ENCODE measurements at regions not wholly inside any gene's neighbourhood (a gene's known extent, or its start where the extent isn't known, plus 50 kb on each side); places are given as distances from the start of the nearest gene placed in this dataset.

DNA sequence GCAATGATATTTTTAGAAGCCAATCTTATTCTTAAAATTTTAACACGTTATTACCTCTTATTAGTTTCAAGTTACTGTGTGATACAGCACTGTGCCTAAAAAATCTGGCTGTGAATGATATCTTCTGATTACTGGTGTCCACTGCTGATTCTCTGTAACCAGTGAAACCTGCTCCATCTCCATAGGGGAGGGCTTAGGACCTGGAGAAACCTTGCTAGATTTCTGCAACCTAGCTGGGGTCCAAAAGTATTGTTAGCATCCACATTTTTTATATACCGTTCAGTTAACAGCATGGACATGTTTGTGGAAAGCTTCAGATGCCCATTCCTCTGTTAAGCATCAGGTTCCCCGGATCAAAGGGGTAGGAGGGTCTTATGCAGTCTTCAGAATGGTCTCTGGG is 193.9 kb upstream of the TOPAZ1 start:
- TF ChIP-seq, protein P1, sequence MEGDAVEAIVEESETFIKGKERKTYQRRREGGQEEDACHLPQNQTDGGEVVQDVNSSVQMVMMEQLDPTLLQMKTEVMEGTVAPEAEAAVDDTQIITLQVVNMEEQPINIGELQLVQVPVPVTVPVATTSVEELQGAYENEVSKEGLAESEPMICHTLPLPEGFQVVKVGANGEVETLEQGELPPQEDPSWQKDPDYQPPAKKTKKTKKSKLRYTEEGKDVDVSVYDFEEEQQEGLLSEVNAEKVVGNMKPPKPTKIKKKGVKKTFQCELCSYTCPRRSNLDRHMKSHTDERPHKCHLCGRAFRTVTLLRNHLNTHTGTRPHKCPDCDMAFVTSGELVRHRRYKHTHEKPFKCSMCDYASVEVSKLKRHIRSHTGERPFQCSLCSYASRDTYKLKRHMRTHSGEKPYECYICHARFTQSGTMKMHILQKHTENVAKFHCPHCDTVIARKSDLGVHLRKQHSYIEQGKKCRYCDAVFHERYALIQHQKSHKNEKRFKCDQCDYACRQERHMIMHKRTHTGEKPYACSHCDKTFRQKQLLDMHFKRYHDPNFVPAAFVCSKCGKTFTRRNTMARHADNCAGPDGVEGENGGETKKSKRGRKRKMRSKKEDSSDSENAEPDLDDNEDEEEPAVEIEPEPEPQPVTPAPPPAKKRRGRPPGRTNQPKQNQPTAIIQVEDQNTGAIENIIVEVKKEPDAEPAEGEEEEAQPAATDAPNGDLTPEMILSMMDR (IDR thresholded peaks at IDR 0.05): no peak
- TF ChIP-seq POLR2A (IDR thresholded peaks at IDR 0.05): no peak
